Mucosa of gallbladder (tissue), 1 donor: ENCODE measurements at regions not wholly inside any gene's neighbourhood (a gene's known extent, or its start where the extent isn't known, plus 50 kb on each side); places are given as distances from the start of the nearest gene placed in this dataset.
"Not testable (repeated sequence)": the region's sequence is repeated elsewhere in the genome, so short reads cannot be mapped to it uniquely, and the experiment has no call there.

Source experiments
- DNase-seq: peaks from one replicate; pipeline ENCODE4 v3.0.0-alpha.2; 2020; ENCODE audit warnings: low spot score
- donor health status: DM: no; HTN: no; CAD: no.

- no peak for DNase-seq
Observed at GRCh38 chr5:9731159-9731558, 101.0 kb upstream of the TAS2R1 start.

GRCh38 chr5:9728261-9728660 is 98.1 kb upstream of the TAS2R1 start:
- DNase-seq: no peak

DNA sequence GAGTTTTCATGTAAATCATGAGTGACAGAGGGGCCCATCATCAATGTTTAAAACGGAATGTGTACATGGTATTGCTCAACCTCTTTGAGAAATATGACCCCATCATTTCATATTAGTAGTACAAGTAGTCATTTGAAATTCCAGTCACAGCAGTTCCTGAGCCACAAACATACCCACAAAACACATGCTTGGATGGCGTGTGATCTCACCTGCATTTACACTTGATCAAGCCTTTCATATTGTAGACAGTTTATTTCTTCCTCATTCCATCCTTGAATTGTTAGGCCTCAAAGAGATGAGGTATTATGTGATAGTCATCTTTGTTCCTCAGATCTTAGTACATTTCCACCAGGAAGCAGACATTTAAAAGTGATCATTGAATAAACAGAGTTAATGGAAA is 96.8 kb upstream of the TAS2R1 start:
- no peak for DNase-seq

GRCh38 chr5:9725265-9725664 is 95.1 kb upstream of the TAS2R1 start:
- DNase-seq: not testable (repeated sequence)

DNA sequence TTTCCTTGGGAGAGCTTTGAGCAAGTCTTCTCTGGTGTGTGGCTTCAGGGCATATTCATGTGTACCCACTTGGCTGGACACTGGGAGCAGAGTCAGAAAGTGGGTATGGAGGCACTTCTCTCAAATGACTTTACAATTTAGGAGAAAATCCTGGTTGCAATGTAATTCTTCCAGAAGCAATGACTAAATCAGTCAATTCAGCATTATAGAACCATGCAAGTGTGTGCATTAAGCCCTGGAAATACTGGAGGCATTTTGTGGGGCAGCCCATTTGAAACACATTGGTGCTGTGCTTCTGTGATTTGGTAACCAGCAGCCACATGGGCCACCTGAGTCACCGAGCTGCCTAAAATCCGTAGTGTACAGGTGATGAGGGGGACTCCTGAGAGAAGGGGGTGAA is 94.6 kb upstream of the TAS2R1 start:
- no peak for DNase-seq

GRCh38 chr5:9722601-9723180 is 92.5 kb upstream of the TAS2R1 start:
- DNase-seq: no peak

- DNase-seq: no peak
Observed at GRCh38 chr5:9721161-9721560, 91.0 kb upstream of the TAS2R1 start.

GRCh38 chr5:9720361-9720760 is 90.2 kb upstream of the TAS2R1 start:
- no peak for DNase-seq

- no peak for DNase-seq
Observed at GRCh38 chr5:9716838-9717281, 86.7 kb upstream of the TAS2R1 start.

DNA sequence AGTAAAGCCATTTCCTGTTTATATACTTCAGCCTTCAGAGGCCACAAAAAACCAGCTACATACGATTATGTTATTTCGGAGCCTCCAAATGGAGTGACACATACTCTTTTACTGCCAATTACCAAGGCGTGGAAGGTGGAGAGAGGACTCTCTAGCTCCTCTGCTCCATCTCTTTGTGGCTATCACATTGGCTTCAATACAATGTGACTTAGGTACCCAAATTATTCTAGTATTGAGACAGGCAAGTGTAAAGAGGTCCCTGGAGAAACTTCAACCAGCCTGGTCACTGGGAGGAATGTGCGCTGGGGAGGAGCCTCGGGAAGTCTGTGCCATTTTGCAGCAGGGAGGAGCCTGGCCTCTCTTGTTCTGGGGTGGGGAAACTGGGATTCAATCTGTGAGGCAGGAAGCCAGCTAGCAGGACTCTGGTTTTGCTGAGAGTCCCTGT is 85.8 kb upstream of the TAS2R1 start:
- no peak for DNase-seq

DNA sequence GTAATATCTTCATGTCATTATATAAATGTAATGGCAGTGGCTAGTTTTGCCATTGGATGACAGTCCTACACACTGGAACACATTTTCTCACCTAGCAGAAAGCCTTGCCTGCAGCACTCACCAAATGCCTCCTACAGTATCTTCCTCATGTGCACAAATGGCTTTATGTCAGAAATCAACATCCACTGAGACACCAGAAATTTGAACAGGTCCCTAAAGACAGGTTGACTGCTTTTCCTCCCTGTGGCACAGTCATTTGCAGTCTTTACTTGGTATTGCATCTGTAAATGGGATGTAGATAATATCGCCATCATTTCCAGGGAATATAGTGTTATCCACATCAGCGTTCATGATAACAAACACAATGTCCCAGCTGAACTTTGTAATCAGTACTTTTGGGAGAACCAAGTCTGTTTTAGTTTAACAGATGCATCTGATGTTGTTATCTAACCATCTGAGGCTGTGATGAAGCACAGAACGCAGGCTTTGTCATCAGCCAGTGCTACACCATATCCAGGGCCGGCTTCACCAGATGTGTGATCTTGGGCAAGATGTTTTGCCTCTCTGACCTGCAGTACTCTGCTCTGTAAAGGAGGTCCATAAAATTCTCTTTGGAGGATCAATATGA is 83.9 kb upstream of the TAS2R1 start:
- no peak for DNase-seq

DNA sequence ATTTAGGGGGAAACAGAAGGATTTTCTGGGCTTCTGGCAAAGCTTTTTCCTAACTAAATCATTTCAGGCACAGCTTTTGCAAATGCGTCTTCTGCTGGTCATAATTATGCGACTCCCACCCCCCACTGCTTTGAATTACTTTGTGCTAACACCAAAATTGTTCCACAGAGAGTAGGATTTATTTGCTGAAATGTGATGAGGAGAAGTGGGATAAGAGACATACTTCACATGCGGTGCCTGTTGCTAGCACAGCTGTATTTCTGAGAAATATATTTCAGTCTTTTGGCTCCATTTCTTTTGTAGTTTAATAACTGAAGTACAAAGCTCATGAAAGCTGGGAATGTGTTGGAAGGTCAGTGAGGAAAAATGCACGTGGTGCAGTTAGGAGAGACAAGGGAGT is 83.2 kb upstream of the TAS2R1 start:
- DNase-seq: no peak

DNA sequence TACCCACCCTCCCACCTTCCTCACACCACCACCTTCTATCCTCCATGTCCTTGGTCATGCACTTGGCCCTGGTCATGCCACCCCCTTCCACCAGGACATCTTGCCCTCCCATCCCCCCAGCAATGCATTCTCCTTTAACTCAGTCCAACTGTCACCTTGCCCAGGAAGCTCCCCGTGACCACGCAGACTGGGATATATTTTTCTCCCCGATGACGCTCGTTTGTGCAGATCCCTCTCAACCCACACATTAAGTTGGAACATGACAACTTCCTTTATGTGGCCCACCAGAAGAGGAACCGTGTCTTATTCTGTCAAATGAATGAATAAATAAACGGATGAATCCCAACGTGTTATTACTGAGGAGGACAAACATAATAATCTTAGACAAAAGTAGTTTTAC is 82.8 kb upstream of the TAS2R1 start:
- DNase-seq: no peak

DNA sequence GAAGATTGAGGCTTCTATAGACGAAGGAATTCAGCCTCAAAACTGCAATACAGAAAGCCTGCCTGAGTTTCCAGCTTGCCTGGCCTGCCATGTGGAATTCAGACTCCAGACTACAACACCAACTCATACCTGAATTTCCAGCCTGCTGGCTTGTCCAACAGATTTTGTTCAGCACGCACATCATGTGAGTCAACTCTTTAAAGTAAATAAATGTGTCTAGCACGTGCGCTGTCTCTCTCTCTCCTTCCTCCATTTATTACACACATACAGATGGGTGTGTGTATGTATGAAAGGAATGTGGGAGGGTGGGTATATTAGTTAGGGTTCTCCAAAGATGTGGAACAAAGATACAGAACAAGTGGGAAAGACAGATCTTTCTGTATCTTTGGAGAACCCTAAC is 82.4 kb upstream of the TAS2R1 start:
- DNase-seq: no peak

GRCh38 chr5:9710069-9710468 is 79.9 kb upstream of the TAS2R1 start:
- DNase-seq: no peak

GRCh38 chr5:9707732-9708462 is 77.7 kb upstream of the TAS2R1 start:
- no peak for DNase-seq

DNA sequence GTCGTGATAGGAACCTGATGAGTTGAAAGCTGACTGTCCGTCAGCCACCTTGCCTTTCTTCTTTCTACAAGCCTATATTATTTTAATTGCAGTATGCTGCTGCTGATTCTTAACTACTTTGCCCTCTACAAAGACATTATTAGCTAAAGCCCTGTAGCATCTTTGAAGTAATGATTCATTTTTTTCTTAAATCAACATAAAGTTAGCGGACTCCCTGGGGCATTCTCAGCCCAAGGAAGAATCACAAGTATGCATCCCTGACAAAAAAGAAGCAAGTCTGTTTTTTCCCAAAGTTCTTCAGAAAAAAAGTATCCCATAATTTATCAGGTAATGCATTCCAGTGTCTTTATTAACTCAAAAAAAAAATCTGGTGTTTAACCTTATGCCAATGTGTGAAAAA is 69.5 kb upstream of the TAS2R1 start:
- DNase-seq: no peak

- no peak for DNase-seq
Observed at GRCh38 chr5:9698841-9699240, 68.7 kb upstream of the TAS2R1 start.

GRCh38 chr5:9698125-9698826 is 68.1 kb upstream of the TAS2R1 start:
- DNase-seq: no peak

DNA sequence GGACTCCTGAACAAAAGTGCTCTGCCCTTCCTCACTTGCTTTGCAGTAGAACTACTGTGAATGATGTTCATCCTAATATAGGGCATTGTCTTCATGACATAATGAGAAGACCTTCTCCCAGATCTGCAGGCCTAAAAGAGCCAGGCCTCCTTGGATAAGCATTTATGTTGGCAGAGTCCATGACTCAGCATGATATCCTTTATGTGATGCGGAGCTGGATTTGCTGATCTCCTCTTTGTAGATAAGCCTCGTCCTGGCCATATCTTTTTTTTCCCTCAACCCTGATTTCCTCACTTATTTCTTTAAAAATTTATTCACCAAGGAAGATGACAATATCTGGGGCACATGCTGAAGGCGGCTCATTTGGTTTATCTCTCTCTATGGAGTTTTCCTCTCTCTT is 62.4 kb upstream of the TAS2R1 start:
- DNase-seq: no peak

GRCh38 chr5:9691261-9691660 is 61.1 kb upstream of the TAS2R1 start:
- DNase-seq: no peak

GRCh38 chr5:9690751-9691150 is 60.6 kb upstream of the TAS2R1 start:
- no peak for DNase-seq

DNA sequence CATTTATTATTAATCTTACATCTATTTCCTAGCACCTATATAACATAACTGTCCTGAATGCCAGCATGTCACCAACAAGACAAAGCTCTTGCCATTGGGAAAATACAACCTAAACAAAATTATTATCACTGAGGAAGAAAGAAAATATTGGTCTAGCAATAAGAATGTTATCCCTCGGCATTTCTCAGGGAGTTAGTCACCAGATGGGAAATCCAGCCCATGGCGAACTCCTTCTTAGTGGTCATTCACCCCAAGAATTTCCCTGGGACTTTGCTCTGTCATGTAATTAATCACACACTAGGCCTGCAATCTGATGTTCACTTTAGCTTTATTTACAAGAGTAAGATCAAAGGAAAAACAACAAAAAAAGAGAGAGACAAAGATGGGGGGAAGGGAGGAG is 56.1 kb upstream of the TAS2R1 start:
- no peak for DNase-seq
